ENCODE measurements at regions not wholly inside any gene's neighbourhood (a gene's known extent, or its start where the extent isn't known, plus 50 kb on each side); places are given as distances from the start of the nearest gene placed in this dataset.

GRCh38 chr10:3890602-3891352 is 105.8 kb upstream of the KLF6 start:
- no peak overlapping the region for H3K27ac Mint-ChIP-seq (ENCODE audit: unreplicated experiment)
- no peak overlapping the region for H3K4me3 Mint-ChIP-seq (ENCODE audit: unreplicated experiment)
- H3K4me1 Mint-ChIP-seq (ENCODE audit: unreplicated experiment): peaks cover 16% of the 10 kb centered on the region
- TF ChIP-seq, protein P1, sequence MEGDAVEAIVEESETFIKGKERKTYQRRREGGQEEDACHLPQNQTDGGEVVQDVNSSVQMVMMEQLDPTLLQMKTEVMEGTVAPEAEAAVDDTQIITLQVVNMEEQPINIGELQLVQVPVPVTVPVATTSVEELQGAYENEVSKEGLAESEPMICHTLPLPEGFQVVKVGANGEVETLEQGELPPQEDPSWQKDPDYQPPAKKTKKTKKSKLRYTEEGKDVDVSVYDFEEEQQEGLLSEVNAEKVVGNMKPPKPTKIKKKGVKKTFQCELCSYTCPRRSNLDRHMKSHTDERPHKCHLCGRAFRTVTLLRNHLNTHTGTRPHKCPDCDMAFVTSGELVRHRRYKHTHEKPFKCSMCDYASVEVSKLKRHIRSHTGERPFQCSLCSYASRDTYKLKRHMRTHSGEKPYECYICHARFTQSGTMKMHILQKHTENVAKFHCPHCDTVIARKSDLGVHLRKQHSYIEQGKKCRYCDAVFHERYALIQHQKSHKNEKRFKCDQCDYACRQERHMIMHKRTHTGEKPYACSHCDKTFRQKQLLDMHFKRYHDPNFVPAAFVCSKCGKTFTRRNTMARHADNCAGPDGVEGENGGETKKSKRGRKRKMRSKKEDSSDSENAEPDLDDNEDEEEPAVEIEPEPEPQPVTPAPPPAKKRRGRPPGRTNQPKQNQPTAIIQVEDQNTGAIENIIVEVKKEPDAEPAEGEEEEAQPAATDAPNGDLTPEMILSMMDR (IDR thresholded peaks at IDR 0.05; ENCODE audit: unreplicated experiment): no peak
- no peaks in the 10 kb centered on the region for H3K36me3 Mint-ChIP-seq (ENCODE audit: low read depth, unreplicated experiment)
- no peaks in the 10 kb centered on the region for H3K9me3 Mint-ChIP-seq (ENCODE audit: unreplicated experiment)
- peaks cover 1% of the 10 kb centered on the region for H3K27me3 Mint-ChIP-seq (ENCODE audit: unreplicated experiment)
- no peak for DNase-seq (ENCODE audit: low spot score)

DNA sequence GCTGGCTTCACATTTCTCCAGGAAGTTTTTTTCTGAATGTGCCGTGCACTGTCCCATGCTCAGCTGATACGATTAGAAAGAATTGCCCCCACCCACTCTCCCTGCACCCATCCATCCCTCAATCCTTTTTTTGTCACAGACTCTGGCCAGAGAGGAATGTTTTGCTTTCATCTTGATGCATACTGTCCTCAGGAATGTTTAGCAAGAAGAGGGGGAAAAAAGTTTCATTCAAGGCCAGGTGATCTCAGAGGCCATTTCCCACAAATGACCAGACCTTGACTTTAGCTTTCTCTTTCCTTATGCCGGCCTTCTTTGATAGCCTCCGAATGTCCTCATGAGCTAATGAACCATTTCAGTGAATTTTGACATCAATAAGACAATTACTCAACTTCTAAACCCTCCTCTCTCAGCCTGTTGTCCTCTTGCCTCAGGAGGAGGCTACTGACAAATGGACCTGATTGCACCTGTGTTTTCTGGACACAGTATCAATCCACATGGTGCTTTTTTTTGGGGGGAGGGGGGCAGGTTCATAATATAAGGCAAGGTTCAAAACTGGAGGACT is 105.0 kb upstream of the KLF6 start:
- Mint-ChIP-seq H3K4me1 (ENCODE audit: unreplicated experiment) (peaks cover 13% of the 10 kb centered on the region), H3K36me3 (ENCODE audit: low read depth, unreplicated experiment) (no peaks in the 10 kb centered on the region), H3K27me3 (ENCODE audit: unreplicated experiment) (peaks cover 1% of the 10 kb centered on the region), H3K9me3 (ENCODE audit: unreplicated experiment) (no peaks in the 10 kb centered on the region), H3K27ac (ENCODE audit: unreplicated experiment) (no peak overlapping the region), H3K4me3 (ENCODE audit: unreplicated experiment) (no peak overlapping the region)
- DNase-seq (ENCODE audit: low spot score): no peak
- TF ChIP-seq, protein P1 (IDR thresholded peaks at IDR 0.05; ENCODE audit: unreplicated experiment): no peak

DNA sequence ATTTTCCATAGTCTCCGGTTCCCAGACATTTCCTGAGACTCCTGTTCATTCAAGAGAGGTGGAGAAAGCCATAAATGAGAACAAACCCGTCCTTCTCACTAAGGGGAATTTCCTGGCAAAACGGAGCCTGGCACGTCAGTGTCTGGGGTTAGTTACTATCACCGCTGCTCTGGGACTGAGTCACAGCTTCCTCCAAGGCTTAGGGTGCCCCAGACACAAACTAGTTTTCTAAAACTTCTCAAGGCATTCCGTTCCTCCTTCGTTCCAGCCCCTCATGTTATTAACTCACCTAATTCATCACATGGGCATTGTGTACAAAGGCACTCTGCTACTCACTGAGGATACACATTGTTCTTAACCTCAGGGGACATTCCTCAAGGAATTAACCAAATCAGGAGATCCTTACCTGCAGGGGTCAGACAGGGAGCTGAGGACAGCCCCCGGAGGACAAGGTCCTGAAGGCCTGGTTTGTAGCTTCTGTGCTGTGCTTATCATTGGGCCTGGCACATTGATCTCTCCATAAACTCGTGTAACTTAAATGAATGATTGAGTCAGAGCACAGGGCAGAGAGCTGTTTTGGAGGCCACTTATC is 103.0 kb upstream of the KLF6 start:
- H3K4me3 Mint-ChIP-seq (ENCODE audit: unreplicated experiment): no peak overlapping the region
- H3K27me3 Mint-ChIP-seq (ENCODE audit: unreplicated experiment): peaks cover 3% of the 10 kb centered on the region
- no peak for DNase-seq (ENCODE audit: low spot score)
- H3K9me3 Mint-ChIP-seq (ENCODE audit: unreplicated experiment): no peaks in the 10 kb centered on the region
- no peak overlapping the region for H3K27ac Mint-ChIP-seq (ENCODE audit: unreplicated experiment)
- peaks cover 20% of the 10 kb centered on the region for H3K4me1 Mint-ChIP-seq (ENCODE audit: unreplicated experiment)
- no peaks in the 10 kb centered on the region for H3K36me3 Mint-ChIP-seq (ENCODE audit: low read depth, unreplicated experiment)
- TF ChIP-seq, protein P1 (IDR thresholded peaks at IDR 0.05; ENCODE audit: unreplicated experiment): no peak

- Mint-ChIP-seq H3K9me3 (ENCODE audit: unreplicated experiment) (no peaks in the 10 kb centered on the region), H3K36me3 (ENCODE audit: low read depth, unreplicated experiment) (no peaks in the 10 kb centered on the region), H3K4me1 (ENCODE audit: unreplicated experiment) (peaks cover 20% of the 10 kb centered on the region), H3K4me3 (ENCODE audit: unreplicated experiment) (no peak overlapping the region), H3K27me3 (ENCODE audit: unreplicated experiment) (peaks cover 3% of the 10 kb centered on the region), H3K27ac (ENCODE audit: unreplicated experiment) (no peak overlapping the region)
- no peak for DNase-seq (ENCODE audit: low spot score)
- TF ChIP-seq, protein P1 (IDR thresholded peaks at IDR 0.05; ENCODE audit: unreplicated experiment): no peak
These were observed 102.4 kb upstream of the KLF6 start for GRCh38 chr10:3887404-3887803.

All from endothelial cell (in vitro differentiated cells).